ENCODE measurements at regions not wholly inside any gene's neighbourhood (a gene's known extent, or its start where the extent isn't known, plus 50 kb on each side); places are given as distances from the start of the nearest gene placed in this dataset.

- TF ChIP-seq GATA2 (IDR thresholded peaks at IDR 0.05; ENCODE audit: low read depth, low read length) (no peak), GATA3 (IDR thresholded peaks at IDR 0.05; ENCODE audit: low read depth, low read length) (no peak)
These were observed 66.4 kb upstream of the STUM start for GRCh38 chr1:226482196-226482595.
